ENCODE measurements at regions not wholly inside any gene's neighbourhood (a gene's known extent, or its start where the extent isn't known, plus 50 kb on each side); places are given as distances from the start of the nearest gene placed in this dataset.

DNA sequence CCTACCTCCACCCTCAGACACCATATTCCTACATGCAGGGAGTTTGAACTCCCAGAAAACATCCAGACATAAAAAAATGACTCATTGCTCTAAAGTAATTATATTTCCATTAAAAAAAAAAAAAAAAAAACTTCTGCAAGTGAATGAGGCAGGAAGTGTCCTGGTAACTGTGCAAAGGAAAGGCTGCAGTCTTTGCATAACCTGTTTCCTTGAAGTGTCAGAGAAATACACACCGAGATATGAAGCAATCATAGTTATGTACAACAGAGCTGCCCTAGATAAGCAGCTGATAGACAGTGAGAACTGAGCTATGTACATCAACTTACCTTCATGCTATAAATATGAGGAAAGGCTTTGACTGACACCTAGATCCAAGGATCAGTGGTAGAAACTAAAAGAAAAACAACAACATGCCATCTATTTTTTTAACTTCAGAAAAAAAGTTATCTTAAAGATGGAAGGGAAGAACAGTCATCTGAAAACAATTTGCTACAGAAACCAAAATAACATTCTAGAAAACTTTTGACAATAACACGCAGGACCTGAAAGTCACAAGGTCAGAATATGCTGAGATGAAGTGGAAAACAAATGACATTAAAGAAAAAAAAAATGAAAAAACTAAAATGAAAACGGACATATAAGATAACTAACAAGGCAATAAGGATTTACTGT is 263.2 kb downstream of the SEC23A start:
- DNase-seq, result no peak

DNA sequence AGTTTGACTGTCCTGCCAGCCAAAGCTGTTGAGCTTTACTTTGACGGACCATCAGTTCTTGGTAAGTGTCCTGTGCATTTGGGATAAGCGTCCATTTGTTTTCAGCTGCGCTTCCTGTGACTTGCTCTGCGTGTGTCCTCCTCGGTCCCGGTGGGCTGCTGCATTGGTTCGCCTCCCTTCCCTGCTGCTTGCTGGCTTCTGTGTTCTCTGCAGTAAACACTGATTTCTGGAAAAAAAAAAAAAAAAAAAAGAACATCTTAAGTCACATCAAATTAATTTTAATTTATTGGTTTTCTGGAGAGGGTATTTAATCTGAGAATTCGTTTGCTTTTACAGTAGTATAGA is 264.1 kb downstream of the SEC23A start:
- DNase-seq, result no peak

DNA sequence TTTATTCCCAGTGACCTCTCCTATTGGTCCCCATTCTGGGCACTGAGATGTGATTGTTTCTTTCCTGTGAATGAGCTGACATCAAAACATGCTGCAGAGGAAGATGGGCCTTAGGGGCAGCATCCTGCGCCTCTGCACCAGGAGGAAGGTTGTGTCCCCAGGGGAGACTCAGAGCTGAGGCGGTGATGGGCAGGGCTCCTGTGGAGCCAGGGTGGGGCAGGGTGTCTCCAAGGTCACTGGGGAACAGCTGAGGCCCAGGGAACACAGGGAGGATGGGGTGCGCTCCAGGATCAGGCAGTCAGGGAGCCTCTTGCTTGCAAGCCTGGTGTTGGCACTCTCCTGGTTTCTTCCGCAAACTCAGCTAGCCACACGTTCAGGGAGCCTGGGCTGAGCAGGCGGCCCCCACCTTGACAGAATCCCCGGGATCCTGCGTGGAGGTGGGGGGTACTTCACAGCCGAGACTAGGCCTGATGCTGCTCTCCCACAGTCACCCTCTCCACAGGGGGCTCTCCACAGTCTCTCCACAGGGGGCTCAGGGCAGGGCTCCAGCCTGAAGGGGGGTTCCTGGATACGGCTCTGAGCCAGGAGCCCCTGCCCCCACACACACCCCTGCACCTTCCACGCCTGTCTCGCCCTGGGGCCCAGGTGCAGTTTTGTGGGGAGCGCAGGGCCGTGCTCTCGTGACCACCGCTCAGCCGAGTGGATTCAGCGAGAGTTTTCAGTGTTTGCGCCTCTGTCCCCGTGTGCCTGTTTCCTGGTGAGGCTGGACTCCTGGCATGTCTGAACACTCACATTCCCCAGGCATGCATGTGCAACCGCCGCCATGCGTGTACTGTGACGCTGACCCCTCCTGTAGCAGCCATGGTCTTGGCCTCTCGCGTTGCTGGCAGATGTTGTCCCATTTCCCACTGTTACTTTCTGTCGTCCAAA is 264.7 kb downstream of the SEC23A start:
- no peak for DNase-seq

DNA sequence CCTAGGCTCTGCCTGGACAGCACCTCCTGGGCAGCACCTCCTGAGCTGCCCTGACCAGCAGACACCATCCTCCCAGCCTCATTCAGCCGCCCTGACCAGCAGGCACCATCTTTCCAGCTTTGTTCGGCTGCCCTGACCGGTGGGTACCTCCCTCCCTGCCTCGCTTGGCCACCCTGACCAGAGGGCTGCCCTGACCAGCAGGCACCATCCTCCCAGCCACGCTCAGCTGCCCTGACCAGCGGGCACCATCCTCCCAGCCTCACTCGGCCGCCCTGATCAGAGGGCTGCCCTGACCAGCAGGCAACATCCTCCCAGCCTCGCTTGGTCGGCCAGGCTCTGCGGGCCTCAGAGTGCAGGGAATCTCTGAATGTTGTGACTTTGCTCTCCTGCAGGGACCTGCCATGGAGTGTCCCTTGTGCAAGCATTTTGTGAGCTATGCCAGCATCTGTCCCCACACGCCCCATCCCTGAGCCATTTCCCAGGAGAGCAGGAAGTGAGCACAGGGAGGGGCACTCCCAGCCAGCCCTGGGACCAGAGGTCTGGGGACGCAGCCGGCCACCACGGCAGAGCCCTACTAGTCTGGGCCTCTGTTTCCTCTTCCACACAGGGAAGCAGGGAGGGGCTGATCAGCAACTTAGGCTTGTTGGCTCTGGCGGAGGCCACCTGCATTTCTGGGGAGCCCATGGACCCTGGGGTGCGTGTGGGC is 265.5 kb downstream of the SEC23A start:
- no peak for DNase-seq

DNA sequence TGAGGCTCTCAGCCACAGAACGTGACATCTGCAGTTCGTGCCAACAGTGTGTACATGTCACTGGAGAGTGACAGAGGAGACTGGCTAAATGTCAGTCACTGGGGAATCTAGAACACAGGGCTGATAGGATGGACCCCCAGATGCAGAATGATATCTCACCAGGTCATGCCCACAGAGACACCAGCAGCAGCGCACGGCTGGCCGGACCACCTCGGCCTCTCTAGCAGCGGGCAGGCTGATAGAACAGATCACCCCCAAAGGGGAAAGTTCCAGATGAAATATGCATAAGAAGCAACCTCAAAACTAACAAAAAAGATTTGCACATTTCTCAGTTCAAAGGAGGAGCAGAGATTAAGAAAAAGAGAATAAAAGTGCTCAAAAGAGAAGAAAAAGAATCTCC is 266.5 kb downstream of the SEC23A start:
- DNase-seq, result no peak

DNA sequence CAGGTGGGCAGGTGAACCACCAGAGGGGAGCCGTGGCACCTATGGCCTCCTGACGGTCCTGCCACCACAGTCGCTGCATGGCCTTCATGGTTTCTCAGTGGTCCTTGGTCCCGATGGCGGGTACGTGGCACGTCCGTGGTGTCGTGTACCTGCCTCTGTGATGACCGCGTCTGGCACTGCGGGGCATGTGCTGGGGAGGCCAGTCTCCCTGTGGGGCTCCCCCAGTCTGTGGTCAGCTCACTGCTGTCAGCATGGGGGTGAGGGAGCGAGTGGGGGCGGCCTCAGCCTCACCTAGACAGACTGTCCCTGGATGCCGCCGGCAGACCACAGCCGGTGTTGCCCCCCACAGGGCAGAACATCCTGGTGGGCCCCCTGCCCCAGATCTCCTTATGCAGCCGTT is 267.2 kb downstream of the SEC23A start:
- no peak for DNase-seq

DNA sequence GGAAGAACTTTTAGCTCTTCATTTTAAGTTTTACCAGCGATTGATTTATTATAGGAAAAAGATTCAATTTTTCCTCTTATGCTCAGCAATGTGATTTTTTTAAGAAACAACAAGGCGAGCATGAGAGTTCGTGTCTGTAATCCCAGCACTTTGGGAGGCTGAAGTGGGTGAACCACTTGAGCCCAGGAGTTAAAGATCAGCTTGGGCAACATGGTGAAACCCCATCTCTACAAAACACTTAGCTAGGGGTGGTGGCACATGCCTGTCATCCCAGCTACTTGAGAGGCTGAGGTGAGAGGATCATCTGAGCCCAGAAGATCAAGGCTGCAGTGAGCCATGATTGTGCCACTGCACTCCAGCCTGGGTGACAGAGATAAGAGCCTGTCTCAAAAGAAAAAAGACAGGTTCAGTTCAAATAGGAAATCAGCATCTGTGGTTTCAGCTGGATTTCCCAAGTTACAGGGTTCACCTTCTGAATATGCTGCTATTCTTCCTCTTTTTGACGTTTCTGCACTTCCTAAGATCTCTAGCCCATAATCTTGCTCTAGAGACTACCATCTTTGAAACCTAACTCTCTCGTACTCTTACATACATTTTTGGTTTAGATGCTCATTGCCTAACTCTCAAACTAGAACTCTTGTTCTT is 274.7 kb downstream of the SEC23A start:
- DNase-seq, result no peak

DNA sequence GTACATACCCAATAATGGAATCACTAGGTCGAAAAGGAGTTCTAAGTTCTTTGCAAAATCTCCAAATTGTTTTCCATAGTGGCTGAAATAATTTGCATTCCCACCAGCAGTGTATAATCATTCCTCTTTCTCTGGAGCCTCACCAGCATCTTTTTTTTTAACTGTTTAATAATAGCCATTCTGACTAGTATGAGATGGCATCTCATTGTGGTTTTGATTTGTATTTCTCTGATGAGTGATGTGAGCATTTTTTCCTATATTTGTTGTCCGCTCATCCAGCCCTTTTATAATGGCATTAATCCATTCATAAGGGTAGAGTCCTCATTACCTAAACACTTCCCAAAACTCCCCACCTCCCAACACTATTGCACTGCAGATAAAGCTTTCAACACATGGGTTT is 278.3 kb downstream of the SEC23A start:
- no peak for DNase-seq

DNA sequence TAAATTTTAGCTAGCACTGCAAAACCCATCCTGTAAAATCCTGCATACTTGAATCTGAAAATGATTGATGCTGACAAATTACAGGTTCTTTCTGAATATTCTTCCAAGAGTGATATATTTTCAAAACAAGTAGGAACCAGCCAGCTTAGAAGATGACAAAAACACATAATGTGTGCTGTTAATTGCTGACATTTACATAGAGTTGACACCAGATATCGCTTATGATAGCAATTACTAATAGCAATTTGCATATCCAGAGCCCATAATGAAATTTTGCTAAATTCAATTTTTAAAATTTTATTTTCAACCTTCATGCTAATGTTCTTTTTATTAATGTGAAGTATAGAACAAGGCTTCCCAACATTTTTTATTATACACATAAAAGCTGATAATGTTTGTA is 284.5 kb downstream of the SEC23A start:
- DNase-seq, result no peak

DNA sequence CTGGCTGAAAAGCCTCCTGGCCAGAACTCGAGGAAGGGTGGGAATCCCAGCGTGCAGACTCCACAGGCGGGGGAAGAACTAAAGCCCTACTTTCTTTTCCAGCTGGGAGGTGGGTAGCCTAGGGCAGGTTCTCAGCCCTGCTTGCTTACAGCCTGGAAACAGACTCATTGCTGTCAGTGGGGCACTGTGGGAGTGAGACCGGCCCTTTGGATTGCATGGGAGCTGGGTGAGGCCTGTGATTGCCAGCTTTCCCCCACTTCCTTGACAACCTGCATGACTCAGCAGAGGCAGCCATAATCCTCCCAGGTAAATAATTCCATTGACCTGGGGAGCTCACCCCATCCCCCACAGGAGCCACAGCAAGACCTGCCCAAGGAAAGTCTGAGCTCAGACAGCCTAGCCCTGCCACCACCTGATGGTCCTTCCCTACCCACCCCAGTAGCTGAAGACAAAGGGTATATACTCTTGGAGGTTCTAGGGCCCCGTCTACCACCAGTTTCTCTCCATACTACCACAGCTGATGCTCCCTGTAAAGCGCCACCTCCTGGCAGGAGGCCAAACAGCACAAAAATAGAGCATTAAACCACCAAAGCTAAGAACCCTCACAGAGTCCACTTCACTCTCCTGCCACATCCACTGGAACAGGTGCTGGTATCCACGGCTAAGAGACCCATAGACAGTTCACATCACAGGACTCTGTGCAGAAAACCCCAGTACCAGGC is 294.1 kb downstream of the SEC23A start:
- no peak for DNase-seq

DNA sequence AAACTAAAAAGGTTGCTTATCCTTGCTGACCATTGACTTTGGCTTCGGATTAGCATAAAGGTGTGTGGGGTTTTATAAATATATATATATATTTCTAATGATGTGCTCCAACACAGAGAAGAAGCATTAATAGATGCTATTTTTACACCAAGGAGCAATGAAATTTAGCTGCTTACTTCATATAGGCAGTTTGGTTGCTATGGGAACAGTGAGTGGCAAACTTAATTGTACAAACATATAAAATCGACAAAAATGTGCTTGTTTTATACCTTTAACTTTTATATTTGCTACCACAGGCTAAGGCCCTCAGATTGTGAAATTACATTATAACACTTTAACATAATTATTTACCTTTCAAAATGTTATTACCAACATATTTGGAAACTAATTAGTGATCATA is 303.4 kb downstream of the SEC23A start:
- DNase-seq, result no peak

DNA sequence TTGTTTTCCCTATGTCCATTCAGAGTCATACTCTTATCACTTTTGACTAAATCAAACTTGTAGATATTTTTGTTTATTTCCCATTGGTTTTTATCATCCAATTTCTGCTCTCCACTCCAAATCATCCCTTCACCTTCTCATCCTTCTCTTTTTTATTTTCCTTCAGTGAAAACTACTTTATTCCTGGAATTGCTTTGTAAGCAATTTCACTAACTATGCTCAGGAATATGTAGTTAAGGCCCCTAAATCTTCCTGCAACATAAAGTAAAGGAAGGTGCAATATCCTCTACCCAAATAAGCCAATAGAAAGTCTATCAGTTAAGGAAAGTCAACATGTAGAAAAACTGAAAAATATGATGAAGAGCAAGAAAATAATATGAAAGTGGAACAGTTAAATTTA is 308.4 kb downstream of the SEC23A start:
- no peak for DNase-seq

DNA sequence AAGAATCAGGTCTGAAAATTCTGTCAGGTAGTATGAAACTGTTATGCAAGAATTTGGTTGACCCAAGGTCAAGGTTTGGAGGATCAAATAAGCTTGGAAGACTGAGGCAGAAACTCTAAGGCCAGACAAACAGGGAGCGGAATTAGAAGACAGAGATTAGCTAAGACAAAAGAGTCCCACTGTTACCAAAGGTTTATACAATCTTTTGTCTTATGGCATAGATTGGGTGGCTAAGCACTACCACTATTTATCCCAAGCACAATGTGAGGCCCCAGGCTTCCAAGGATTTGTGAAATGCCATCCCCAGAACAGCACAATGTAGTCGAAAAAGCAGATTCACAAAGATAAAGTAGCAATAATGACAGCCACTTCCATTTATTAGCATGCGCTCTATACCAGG is 311.2 kb downstream of the SEC23A start:
- DNase-seq, result no peak

DNA sequence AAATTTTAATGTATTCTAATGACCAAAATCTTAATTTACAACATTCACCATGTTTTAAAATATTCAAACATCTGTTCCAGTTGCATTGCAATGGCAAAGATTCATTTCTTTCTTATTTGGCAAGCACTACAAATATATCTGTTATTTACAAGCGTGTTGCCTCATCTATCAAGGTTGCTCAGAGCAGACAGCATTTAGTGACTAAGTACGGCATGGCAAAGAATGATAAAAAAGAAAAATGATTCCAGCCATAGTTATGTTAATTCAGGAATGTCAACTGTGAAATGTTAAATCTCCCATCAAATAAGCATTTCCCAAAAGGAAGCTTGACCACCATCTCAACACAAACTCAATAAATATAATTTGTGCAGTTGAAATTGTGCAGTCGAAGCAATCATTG is 312.1 kb downstream of the SEC23A start:
- no peak for DNase-seq

DNA sequence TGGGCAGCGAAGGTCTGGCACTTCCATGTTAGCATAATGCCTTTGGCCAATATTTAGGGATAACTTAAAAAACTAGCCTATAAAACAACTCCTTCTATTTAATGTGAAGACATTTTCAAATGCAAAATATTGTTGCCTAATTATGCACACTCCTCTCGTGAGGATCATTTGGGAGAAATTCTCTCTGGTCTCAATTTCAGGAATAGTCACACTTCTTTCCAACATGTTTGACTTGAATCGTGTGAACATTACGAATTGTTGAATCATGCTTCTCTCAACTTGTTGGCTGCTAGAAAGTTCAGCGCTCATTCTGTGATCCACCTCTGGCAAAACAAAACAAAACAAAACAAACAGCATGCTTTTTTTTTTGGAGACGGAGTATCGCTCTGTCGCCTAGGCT is 313.2 kb downstream of the SEC23A start:
- no peak for DNase-seq

DNA sequence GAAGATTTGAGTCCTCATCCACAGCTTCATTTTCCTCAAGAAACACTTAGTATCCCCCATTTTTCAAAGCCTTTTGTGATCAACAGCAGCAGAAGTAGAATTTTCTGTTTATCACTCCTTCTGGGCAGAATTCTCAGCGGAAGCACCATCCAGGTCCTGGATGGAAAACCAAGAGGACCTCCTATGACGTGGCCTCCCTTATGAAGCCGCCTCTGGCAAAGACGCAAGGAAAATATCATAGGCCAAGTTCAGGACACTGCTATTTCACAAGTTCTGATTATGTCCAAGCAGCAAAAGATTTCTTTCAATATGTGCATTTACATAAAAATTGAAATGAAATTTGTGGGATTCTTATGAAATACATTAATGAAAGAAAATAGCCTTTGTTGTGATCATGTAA is 315.0 kb downstream of the SEC23A start:
- DNase-seq, result no peak

DNA sequence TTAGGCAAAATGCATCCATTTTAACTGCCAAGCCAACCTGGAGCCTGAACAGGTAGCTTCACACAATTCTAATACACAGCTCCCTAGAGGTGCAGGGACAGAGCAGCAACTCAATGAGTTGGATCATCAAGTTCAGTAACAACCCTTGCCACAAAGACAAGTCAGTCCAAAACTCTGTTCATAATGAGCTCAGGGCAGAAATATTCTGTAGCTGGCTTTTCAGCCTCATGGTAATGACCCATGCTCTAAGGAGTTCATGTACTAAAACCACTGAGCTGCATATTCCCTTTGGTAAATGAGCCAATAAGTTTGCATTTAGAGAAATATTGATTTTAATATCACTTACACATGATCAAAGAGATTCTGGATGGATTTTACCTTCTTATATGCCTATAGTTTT is 316.1 kb downstream of the SEC23A start:
- no peak for DNase-seq

DNA sequence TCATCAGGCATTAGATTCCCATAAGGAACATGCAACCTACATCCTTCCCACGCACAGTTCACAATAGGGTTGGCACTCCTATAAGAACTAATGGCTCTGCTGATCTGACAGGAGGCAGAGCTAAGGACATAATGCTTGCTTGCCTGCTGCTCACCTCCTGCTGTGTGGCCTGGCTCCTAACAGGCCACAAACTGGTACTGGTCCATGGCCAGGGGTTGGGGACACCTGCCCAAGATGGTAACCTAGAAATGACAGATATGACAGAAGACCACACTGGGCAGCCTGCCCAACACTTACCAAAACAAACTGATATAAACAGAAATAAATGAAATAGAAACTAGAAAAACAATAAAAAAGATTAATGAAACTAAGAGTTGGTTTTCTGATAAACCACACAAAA is 325.6 kb downstream of the SEC23A start:
- no peak for DNase-seq

DNA sequence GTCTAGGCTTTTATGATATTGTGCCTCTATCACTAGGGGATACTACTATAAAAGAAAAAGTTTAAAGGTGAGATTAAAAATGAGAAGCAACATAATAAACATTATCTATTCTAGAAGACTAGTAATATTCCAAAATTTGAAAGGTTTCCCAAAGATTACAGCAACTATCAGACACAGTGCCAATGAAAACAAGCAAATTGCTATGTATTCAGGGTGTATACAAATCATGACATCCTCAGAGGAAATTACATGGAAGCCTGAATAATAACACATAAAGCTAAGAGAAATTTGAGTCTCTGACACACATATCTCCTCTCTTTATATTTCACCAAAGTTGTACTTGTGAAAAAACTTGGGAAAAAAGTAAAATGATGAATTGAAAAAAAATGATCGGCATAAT is 327.0 kb downstream of the SEC23A start:
- no peak for DNase-seq

DNA sequence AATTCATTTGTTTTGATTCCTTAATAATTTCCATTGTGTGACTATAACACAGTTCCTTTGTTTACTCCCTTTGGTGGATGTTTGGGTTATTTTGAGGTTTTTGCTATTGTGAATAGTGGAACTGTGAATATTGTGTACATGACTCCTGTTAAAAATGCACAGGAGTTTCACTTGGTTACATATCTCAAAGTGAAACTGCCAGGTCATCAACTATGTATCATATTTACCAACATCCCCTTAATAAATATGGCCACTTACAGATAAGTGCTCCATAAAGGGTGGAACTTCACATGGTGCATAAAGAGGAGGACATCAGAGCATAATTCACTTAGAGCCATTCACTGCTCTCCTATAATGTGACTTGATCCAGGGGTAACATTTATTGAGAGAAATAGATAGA is 328.9 kb downstream of the SEC23A start:
- no peak for DNase-seq

DNA sequence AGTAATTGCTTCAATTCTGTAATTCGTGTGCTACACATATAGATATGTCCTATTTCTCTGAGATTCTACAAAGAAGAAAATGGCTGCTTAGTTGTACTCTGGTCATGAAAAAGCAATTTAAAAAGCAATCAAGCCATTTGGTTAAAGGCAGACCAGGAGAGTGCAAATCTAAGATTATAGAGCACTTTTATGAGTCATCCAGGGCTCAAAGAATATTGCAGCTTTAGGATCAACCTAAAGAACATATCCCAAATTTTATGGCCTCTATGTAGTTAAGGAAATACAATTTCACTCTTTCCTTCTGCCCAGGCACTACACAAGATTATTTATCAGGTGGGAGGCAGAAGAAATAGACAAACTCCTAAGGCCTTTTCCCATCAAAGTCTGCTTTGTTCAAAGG is 332.8 kb downstream of the SEC23A start:
- DNase-seq, result no peak

DNA sequence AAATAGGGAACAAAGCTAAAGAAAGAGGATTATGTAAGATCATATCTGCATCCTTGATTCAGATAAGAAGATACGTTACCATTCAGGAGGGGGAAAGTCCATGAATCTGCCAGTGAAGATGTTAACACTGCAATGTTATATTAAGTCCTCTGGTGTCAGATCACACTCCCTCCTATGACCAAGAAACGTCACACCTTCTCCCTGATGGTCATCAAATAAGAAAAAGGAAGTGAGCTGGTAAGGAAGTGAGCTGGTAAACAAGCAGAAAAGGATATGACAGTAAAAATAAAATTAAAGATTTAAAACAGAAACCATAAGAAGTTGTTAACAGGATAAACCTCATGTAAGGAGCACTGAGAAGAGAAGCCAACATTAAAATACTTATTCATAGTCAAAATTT is 340.2 kb downstream of the SEC23A start:
- no peak for DNase-seq

DNA sequence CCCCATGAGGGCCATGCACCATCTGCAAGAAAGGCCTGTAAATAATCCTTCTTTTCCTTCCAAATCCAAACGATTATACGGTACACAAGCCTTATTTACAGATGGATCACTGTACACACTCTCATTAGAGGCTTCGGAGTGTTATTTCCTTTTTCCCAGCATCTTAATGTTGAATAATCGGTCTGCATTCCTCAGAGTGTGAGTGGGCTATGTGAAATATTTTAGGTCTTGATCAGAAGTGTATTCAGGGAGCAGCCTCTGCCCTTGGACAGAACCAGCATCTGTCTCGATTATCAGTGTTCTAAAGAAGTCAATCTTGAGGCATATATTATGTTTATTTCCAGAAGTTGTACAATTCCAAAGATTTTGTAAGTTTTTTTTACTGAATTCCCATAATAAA is 340.6 kb downstream of the SEC23A start:
- no peak for DNase-seq

Data from DMS79 (cell line).